ENCODE measurements at regions not wholly inside any gene's neighbourhood (a gene's known extent, or its start where the extent isn't known, plus 50 kb on each side); places are given as distances from the start of the nearest gene placed in this dataset.

GRCh38 chr4:36997727-36998126 is 246.8 kb upstream of the NWD2 start:
- FAIRE-seq: no peak

DNA sequence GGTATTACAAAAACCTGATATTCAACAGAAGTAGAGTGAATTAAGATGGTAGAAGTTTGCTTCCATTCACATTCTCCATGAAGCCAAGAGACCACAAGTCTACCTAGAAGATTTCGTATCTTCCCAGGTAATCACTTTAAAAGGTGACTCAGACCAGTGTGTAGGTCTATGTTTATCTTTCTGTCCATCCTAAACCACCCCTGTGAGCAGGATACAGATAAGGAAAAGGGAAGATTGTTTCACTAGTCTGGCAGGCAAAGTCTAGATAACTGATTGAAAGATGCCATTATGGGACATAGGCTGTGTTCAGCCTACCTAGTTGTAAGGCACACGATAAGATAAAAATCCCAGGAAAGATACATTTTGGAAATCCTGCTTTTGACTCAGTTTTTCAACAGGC is 244.3 kb upstream of the NWD2 start:
- no peak for FAIRE-seq

DNA sequence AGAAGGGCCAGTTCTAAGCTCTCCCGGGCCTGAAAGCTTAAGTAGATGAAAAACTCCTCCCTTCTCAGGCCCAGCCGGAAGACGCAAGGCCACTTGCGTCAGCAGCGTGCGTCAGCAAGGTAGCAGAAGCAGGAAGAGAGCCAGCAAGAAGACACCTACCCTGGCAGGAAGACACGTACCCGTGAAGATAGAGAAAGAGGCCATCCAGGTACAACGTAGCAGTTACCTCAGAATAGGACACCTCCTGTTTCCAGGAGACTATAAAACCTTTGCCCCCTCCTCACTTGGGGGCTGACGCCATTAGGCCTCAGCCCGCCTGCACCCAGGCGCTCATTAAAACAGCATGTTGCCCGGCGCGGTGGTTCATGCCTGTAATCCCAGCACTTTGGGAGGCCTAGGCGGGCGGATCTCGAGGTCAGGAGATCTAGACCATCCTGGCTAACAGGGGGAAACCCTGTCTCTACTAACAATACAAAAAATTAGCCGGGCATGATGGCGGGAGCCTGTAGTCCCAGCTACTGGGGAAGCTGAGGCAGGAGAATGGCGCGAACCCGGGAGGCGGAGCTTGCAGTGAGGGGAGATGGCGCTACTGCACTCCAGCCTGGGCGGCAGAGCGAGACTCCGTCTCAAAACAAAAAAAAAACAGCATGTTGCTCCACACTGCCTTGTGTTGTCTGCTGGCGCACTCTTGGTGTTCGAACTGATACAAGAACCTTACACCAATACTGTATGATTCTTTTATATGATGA is 242.7 kb upstream of the NWD2 start:
- FAIRE-seq: no peak

DNA sequence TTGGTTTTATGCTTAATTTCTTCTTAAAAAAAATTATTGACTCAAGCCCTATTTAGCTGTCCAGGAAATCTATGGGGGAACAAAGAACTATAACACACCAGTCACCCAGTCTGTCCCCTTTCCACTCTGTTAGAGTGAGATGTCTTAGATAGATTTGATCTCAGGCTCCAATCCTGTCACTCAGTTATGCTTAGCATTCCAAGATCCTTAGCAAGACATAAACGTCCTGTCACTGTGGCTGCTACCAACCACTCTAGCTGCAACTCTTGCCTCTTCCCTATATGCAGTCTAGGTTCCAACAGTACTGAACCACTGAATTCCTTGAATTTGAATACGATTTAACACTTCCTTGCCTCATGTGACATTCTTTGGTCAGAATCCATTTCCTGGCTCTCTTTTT is 241.9 kb upstream of the NWD2 start:
- FAIRE-seq: no peak

GRCh38 chr4:37008199-37008598 is 236.3 kb upstream of the NWD2 start:
- FAIRE-seq: peak; percentile 18

DNA sequence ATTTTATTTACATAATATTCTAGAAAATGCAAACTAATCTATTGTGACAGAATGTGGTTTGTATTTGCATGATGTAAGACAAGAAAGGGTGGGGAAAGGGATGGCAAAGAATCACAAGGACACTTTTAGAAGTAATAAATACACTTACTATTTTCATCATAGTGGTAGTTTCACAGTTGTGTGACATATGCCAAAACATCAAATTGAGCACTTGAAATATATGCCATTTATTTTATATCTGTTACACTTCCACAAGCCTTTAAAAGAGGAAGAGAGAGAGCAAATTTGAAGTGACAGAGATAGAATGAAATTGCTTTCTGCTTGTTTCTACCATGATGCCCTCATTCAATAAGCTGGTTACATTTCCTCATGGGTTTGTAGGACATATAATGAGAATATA is 230.0 kb upstream of the NWD2 start:
- no peak for FAIRE-seq

DNA sequence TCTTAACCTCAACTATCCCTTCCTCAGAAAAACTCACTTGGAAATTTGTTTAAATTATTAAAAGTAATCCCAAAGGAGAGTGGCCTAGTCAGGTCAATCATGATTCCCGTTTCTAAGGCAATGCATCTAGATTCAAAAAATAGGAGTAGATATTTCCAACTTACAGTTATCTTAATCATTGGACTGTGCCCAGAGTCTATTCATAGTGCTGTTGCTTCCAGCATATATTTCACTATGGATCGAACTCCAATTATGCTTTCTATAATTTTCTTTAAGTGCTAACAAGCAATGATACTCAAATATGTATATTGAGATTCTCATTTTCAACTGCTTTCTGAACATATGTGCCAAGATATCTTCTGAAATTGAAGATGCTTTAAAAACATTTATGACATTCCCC is 229.2 kb upstream of the NWD2 start:
- no peak for FAIRE-seq

GRCh38 chr4:37023504-37023903 is 221.0 kb upstream of the NWD2 start:
- FAIRE-seq: no peak

DNA sequence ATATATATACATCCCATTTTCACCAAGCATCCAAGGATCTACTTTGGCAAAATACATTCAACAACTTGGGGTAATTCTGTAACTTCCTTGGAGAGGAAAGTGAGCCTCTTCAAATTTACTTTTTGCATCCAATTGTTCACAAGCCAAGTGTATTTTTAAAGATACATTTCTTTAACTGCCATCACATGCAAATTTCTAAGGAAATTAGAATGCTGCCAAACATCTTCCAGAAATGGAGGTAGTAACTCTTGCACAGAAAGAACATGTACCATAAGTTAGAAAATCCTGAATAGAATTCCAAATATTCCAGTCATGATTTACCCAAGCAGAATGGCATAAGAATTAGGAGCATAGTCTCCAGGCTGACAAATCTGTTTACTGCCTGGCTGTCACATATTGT is 220.5 kb upstream of the NWD2 start:
- no peak for FAIRE-seq

DNA sequence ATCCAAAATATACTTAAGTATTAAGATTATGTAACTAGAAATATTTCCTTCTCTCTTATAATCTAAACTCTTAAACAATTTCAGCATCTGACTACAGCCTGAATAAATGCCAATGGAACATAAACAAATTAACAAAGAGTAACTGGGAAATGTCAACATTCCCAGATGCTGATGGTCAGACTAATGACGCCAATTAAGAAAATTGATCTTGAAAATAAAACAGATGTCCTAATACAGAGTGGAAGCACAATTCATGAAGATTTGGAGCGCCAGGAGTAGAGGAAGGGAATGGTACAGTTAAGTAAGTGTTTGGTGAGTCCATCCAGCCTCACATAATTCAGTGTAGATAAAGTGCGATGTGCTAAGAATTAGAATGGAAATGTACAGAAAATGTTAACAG is 203.7 kb upstream of the NWD2 start:
- no peak for FAIRE-seq

GRCh38 chr4:37043342-37043741 is 201.2 kb upstream of the NWD2 start:
- no peak for FAIRE-seq

- no peak for FAIRE-seq
Measured at GRCh38 chr4:37051111-37051510, 193.4 kb upstream of the NWD2 start.

DNA sequence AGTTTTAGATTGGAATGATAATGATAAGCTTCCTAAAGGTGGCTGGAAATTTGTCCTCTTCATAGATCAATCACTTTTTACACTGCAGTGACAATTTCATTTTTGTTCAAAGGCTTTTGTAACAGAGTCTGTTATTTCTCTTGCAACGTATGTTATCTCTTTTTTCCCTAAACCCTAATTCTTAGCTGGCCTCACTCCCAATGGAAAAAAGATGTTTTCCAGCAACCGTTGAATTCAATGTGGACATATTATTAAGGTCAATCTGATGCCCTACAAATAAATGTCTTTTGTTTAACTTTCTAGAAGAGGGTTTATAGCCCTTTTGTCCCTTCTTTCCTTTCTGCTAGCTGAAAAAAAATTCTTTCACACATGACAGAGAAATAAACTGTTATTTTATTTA is 192.7 kb upstream of the NWD2 start:
- FAIRE-seq: no peak

DNA sequence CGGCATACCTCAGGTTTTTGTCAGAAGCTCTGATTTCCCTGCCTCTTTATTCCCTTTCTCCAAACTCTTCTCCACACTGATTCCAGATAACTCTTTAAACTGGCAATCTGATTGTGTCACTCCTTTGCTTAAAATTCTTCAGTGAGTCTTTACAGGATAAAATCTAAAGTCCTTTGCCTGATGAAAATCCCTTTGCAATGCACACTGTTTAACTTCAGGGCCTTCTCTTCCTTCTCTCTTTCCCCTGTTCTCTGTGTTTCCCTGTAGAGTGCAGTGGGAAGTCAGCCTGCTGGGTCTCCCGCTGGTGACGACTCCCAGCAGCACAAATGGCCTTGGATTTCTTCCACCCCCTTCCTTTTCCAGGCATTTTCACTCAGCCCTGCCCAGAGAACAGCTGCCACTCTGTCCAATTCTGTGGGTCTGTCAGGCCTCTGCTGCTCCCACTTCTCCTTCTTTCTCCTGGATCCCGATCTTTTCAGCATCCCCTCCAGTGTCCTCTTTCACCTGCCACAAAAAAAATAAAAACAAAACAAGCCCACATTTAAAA is 189.9 kb upstream of the NWD2 start:
- FAIRE-seq: no peak

- FAIRE-seq: no peak
Measured at GRCh38 chr4:37058826-37059225, 185.7 kb upstream of the NWD2 start.

DNA sequence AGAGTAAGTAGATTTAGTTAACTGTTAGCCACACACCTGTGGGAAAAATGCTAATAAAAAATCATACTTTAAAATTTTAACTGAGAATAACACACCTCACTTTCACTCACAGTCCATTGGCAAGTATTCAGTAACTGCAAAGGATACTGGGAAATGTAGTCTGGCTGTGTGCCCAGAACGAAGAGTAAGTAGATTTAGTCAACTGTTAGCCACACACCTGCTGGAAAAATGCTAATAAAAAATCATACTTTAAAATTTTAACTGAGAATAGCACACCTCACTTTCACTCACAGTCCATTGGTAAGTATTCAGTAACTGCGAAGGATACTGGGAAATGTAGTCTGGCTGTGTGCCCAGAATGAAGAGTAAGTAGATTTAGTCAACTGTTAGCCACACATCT is 178.4 kb upstream of the NWD2 start:
- no peak for FAIRE-seq

GRCh38 chr4:37068580-37068979 is 176.0 kb upstream of the NWD2 start:
- FAIRE-seq: no peak

GRCh38 chr4:37070041-37070440 is 174.5 kb upstream of the NWD2 start:
- no peak for FAIRE-seq

GRCh38 chr4:37071576-37071975 is 173.0 kb upstream of the NWD2 start:
- FAIRE-seq: no peak

DNA sequence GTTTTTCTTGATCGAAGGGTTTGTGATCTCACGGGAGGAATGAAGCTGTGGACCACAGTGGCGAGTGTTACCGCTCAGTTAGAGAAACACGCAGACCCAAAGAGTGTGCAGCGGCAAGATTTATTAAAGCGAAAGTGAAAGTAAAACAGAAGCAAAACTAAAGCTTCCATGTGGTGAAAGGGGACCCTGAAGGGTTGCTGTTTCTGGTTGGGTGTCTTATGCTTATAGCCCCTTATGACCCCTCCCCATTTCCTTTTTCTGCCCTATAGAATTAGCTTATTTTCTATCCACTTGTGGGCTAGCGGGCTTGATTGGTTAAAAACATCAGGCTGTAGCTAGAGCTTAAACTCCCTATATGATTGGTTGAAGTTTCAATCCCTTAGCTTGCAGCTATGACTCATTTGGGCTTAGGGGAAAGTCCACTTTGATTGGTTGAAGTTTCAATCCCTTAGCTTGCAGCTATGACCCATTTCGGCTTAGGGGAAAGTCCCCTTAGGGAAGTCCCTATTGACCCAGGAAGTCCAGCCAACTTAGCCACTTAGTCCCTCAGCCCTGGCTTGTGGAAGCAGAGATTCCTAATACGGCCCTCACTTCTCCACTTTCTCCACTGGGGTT is 171.2 kb upstream of the NWD2 start:
- FAIRE-seq: no peak

GRCh38 chr4:37082912-37083311 is 161.6 kb upstream of the NWD2 start:
- FAIRE-seq: no peak

DNA sequence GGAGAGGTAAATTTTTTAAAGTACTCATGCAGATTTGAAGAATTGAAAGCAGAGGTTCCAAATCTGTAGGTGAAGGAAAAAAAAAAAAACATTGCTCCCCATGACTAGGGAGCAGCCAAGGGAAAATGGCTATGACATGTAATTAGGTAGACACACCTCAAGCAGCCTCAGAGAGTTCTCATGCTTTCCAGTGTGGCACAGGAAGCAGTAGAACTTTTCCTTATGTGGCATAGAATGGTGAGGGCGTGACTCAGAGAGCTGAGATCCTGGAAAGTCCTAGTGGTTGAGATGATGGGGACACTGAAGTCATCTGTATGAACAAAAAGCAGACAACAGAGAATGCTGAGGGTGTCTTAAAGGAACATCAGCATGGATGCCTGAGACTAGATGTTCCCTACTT is 148.6 kb upstream of the NWD2 start:
- FAIRE-seq: no peak

DNA sequence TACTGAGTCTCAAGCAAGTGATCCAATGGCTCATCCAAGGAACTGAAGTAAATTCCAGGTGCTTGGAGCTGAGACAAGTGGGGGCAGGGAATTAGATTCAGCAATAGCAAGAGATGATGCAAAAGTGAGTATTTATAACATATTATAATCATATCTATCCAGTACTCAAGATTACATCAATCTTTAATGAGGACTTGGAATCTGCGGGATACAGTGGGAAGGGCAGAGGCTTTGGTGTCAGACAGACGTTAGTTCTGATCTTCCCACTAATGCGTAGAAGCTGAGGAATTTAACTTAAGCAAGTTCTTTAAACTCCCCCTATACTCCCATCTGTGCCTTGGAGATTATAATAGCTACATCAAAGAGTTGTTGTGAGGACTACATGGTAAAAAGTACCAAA is 143.4 kb upstream of the NWD2 start:
- FAIRE-seq: no peak

GRCh38 chr4:37101686-37102085 is 142.9 kb upstream of the NWD2 start:
- FAIRE-seq: no peak

- FAIRE-seq: no peak
Measured at GRCh38 chr4:37109756-37110155, 134.8 kb upstream of the NWD2 start.
